GM12891 (cell line): ENCODE measurements at regions not wholly inside any gene's neighbourhood (a gene's known extent, or its start where the extent isn't known, plus 50 kb on each side); places are given as distances from the start of the nearest gene placed in this dataset.

Experiments
- DNase-seq: peaks from one replicate; pipeline ENCODE4 v3.0.0; 2011; ENCODE audit warnings: low spot score; ENCODE audit not compliant: insufficient read length
- FAIRE-seq: peaks from 2 replicates; lab custom pipeline; 2011; peaks lifted over from hg19 to GRCh38; lab: Jason Lieb, UNC
- PAX5 ChIP-seq: IDR thresholded peaks from 2 replicates; pipeline ENCODE4 v1.6.1; 2011; ENCODE audit warnings: low read length, moderate library complexity, mild to moderate bottlenecking; ENCODE audit not compliant: insufficient read depth, severe bottlenecking
- POLR2A ChIP-seq: IDR thresholded peaks from 2 replicates; pipeline ENCODE4 v1.6.1; 2011; ENCODE audit warnings: low read depth, low read length, control low read depth
- POLR2AphosphoS5 ChIP-seq: IDR thresholded peaks from 2 replicates; pipeline ENCODE4 v1.6.1; 2011; ENCODE audit warnings: low read depth, low read length, control low read depth
- POU2F2 ChIP-seq: IDR thresholded peaks from 2 replicates; pipeline ENCODE4 v1.6.1; 2011; ENCODE audit warnings: low read depth, mild to moderate bottlenecking, control low read depth, low read length, moderate library complexity
- SPI1 ChIP-seq: IDR thresholded peaks from 2 replicates; pipeline ENCODE4 v1.6.1; 2011; ENCODE audit warnings: low read depth, low read length, control low read depth
- TAF1 ChIP-seq: IDR thresholded peaks from 2 replicates; pipeline ENCODE4 v1.6.1; 2011; ENCODE audit warnings: low read depth, low read length, control low read depth

- TF ChIP-seq PAX5 = no peak
- no peak for TF ChIP-seq POU2F2
- TF ChIP-seq TAF1 = no peak
- TF ChIP-seq POLR2AphosphoS5 = no peak
- TF ChIP-seq SPI1 = no peak
- TF ChIP-seq POLR2A = no peak
- no peak for FAIRE-seq
- no peak for DNase-seq
Measured at GRCh38 chr11:100630898-100631297, 56.2 kb upstream of the ARHGAP42 start.

- DNase-seq = no peak
- TF ChIP-seq POLR2AphosphoS5 (no peak), POU2F2 (no peak), SPI1 (no peak)
- FAIRE-seq = no peak
Measured at GRCh38 chr11:100631316-100631715, 55.8 kb upstream of the ARHGAP42 start.

GRCh38 chr11:100632941-100633452, 54.1 kb upstream of the ARHGAP42 start:
- DNase-seq = no peak
- TF ChIP-seq POLR2A (no peak), POLR2AphosphoS5 (no peak), SPI1 (no peak), POU2F2 (no peak), PAX5 (no peak), TAF1 (no peak)
- no peak for FAIRE-seq

- no peak for FAIRE-seq
- TF ChIP-seq SPI1 (no peak), TAF1 (no peak), POLR2A (no peak), PAX5 (no peak), POLR2AphosphoS5 (no peak), POU2F2 (no peak)
- DNase-seq = no peak
Measured at GRCh38 chr11:100635194-100635593, 51.9 kb upstream of the ARHGAP42 start.

- FAIRE-seq (no peak), DNase-seq (no peak)
- TF ChIP-seq POU2F2 (no peak), POLR2A (no peak), TAF1 (no peak), POLR2AphosphoS5 (no peak), PAX5 (no peak), SPI1 (no peak)
Measured at GRCh38 chr11:100636536-100636935, 50.6 kb upstream of the ARHGAP42 start.
